ENCODE measurements at regions not wholly inside any gene's neighbourhood (a gene's known extent, or its start where the extent isn't known, plus 50 kb on each side); places are given as distances from the start of the nearest gene placed in this dataset.

- TF ChIP-seq CTCF (IDR thresholded peaks at IDR 0.05) (no peak), USF2 (IDR thresholded peaks at IDR 0.05) (no peak), NR3C1 (IDR thresholded peaks at IDR 0.05) (no peak), REST (IDR thresholded peaks at IDR 0.05) (no peak), POLR2A (IDR thresholded peaks at IDR 0.05; ENCODE audit: low read length) (no peak), CEBPB (IDR thresholded peaks at IDR 0.05) (no peak), HOXA7 (CRISPR knock-in tag; IDR thresholded peaks at IDR 0.05) (no peak), EP300 (IDR thresholded peaks at IDR 0.05) (no peak)
Measured at GRCh38 chr1:2928366-2929325, 92.6 kb upstream of the ACTRT2 start.

All from A549 (cell line).